ENCODE measurements at regions not wholly inside any gene's neighbourhood (a gene's known extent, or its start where the extent isn't known, plus 50 kb on each side); places are given as distances from the start of the nearest gene placed in this dataset.
A peak's percentile ranks its signal among the peaks of the same experiment; 100 is the strongest.

- DNase-seq (ENCODE audit: low read depth), result peak; percentile 13
Observed at GRCh38 chr21:41671859-41672542, 94.9 kb downstream of the RIPK4 start.

DNA sequence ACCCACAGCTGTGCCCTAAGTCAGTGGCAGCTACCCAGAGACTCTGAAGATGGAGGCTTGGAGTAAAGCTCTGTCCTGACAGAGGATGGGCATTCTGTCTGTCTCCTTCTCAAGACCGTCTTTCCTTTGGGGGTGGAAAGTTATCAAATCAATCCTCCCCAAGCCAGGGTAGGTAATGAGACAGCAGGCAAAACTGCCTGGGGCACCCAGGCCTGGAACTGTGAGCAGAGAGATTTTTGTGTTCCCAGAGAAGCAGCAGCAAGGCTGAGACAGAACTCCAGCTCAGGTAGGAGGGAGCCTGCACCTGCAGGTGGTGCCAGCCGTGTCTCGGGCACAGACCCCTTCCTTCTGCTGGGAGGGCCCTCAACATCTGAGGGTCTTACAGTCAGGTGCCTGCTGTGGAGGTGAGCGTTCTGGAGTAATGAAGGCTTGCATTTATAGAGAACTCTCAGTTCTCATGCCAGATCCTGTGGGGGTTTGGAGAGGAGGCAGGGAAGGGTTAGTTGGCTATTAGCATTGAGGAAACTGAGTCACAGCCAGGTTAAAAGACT, 95.6 kb downstream of the RIPK4 start:
- DNase-seq (ENCODE audit: low read depth), result no peak

GRCh38 chr21:41670056-41670805, 96.6 kb downstream of the RIPK4 start:
- no peak for DNase-seq (ENCODE audit: low read depth)

GRCh38 chr21:41669533-41669830, 97.4 kb downstream of the RIPK4 start:
- no peak for DNase-seq (ENCODE audit: low read depth)

DNA sequence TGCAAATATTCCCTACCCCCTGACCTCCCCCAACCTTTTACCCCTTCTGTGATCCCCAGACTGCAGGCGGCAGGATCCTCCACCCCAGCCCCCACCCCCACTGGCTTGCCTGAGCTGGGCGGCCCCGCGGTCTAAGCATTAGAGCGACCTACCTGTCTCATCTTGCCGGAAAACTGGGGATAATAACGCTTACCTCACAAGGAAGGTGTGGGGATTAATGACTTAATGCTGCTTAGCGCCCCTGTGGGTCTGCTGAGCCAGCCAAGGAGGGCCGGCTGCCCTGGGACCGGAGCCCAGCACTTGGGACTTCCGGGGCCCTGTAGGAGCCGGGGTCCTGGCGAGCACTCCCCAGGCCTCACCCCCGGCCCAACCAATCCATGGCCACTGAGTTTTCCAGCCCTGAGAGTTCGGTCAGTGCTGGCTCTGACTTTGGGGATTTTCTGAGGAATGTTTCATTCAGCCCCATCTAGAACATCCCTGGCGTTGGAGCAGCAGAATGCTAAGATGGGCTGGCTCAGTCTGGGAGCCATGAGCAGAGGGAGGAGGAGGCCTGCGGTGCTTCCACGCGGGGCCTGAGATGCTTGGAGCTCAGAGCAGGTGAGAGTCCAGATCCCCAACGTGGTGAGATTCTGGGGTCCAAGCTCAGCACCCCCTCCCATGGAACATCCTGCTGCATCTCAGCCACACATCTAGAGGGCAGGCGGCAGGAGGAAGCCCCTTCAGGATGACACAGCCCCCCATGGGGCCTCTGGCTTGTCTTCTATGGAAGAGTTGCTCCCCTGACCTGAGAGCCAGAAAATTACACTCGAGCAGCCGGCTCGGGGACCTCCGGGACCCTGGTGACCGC, 97.9 kb downstream of the RIPK4 start:
- no peak for DNase-seq (ENCODE audit: low read depth)

GRCh38 chr21:41668051-41668541, 98.8 kb downstream of the RIPK4 start:
- DNase-seq (ENCODE audit: low read depth), result no peak

DNA sequence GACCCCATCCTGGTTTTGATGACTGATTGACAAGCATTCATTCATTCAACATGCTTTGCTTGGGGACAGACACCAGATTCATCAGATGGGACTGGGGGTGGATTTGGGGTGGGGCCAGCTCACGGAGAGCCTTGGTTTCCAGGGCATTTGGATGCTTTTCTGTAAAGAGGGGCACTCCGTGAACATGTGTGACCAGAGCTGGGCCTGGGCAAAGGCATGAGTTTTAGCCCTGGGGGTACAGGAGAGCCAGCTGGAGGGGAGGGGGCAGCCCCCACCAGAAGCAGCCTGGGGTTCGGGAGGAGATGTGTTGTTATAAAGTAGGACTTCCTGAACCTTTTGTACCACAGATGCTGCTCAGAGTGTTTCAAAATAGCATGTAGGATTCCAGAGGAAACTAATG, 99.7 kb downstream of the RIPK4 start:
- no peak for DNase-seq (ENCODE audit: low read depth)

- peak; percentile 28 for DNase-seq (ENCODE audit: low read depth)
Observed at GRCh38 chr21:41666641-41667081, 100.2 kb downstream of the RIPK4 start.

DNA sequence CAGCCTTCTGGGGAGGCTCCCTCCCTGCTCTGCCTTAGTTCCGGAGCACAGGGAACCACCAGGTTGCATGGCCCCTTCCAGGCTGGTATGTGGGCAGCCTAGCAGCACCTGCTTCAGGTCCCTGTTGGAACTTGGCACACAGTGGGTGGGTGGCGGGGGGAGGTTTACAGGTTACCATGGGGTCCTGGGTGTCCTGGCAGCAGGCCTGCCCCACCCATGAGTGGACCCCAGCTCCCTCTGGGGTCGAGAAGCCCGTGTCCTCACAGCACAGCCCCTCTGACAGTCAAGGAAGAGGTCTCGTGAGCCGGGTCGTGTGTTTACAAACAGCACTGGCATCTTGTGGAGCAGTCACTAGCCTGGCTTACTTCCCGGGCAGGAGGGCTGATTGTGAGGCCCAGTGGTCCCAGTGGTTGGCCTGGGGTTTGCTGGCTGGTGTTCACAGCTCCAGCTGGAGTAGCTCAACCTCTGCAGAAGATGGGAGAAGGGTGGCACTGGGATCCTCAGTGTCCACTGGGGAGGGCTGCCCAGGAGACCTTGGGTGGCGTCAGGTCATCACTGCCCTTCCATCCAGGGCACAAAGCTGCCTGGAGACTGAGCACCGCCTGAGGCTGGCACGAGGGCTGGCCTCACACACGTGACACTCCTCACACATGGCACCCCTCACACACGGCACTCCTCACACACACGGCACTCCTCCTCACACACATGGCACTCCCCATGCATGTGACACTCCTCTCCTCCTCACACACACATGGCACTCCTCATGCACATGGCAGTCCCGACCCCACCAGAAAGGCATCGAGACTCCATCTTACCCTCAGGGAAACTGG, 100.9 kb downstream of the RIPK4 start:
- DNase-seq (ENCODE audit: low read depth), result no peak

DNA sequence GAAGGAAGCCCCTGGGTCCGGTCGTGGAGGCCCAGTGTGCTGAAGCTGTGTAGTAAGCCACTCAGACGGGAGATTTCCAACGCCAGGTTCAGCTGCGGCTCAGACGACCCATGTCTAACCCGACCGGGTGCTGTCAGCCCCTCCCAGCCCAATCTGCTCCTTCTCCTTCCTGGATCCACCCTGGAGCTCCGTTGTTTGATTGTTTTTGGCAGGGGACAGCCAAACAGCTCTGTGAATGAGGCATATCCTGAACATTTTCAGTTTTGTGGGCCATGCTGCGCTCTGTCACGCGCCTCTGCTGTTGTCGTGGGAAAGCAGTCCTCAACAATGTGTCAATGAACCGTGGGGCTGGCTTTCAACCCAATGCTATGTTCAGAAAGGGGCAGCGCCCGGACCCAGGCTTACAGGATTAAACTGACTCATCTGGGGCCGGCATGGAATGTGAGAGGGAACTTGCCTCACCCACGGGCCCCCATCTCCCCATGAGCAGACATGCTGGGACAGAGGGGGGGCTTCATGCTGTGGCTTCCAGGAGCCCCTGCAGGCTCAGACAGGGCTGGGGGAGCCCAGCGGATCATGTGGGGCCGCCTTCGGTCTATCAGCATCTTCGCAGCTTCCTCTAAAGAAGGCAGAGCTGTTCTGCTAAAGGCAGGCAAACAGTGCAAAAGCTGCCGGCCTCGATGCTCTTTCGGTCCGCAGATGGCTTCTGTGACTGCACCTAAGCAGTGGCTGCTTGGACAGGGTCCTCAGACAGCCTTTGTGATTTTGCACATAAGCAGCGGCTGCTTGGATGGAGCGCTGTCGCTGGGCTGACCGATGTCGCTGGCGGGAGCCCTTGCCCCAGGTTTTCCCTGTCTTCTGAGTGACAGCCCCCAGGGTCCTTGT, 101.7 kb downstream of the RIPK4 start:
- DNase-seq (ENCODE audit: low read depth), result peak; percentile 73

DNA sequence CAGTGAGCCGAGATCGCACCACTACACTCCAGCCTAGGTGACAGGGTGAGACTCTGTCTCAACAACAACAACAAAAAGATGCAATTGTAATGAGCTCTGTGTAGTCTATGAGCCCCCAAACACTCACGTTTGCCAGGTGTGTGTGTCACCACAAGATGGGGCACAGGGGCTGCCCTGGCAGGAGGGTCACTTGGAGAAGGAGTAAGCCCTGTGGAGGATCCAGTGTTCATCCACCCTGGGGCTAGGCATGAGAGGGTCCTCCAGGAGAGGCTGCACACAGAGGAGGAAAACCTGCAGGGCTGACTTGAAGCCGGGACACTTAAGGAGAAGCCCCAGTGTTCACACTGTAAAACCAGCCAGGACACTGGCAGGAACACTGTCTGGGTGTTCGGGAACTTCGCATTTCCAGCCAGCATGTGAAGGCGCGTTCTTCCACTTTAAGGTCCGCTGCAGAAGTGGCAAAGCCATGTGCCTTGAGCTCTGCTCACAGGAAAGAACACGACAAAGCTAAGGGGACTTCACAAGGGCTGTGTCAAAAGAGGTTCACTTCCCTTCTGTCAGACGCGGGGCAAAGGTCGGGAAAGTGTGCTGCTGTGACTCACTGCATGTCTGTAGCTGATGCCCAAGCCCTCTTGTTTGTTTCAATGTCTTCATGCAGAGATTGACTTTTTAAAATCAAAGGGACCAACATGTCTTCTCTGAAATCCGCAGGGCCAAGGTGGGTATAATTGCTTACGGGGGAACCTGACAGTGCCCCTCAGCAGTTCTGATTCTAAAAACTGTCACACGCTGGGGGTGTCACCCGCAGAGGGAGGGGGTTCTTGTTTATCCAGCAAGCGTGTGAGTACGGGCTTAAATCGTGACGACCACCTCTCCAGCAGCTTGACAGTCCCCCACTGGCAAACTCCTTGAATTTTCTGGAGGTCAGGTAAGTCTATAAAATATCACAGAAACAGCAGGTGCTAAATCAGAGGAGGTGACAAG, 102.8 kb downstream of the RIPK4 start:
- DNase-seq (ENCODE audit: low read depth), result peak; percentile 70

DNA sequence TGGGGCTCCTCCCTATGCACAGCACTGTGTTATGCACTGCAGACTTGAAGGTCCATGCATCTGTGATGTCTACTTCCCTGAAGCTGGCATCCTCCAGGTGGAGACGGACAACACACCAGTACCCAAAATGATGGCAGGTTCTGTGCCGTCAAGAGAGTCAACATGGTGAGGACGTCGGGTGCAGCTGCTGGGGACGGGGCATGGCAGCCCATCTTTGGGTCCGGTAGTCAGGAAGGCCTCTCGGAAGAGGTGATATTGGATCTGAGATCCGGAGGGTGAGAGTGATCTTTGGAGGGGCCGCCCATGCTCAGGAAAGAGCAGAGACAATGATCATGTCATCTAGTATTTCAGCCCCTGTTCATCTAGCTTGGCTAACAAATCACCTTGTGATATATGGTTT, 104.1 kb downstream of the RIPK4 start:
- DNase-seq (ENCODE audit: low read depth), result no peak

DNA sequence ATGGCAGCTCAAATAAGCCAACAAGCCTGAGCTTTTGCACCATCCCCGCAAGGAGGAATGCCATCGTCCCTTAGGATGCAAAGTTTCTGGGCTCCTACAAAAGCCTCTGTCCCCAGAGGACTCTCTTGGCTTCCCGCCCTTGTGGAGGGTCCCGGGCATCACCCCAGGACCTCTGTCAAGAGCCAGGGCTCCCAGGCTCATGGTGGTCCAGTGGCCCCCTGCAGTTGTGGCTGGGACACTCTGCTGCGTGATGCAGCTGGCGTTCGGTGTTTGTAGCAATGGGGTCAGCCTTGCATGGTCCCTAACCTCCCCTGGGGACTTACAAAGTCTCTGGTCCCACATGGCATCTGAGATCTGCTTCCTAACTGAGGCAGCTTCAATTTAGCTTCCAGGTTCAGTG, 104.7 kb downstream of the RIPK4 start:
- no peak for DNase-seq (ENCODE audit: low read depth)

DNA sequence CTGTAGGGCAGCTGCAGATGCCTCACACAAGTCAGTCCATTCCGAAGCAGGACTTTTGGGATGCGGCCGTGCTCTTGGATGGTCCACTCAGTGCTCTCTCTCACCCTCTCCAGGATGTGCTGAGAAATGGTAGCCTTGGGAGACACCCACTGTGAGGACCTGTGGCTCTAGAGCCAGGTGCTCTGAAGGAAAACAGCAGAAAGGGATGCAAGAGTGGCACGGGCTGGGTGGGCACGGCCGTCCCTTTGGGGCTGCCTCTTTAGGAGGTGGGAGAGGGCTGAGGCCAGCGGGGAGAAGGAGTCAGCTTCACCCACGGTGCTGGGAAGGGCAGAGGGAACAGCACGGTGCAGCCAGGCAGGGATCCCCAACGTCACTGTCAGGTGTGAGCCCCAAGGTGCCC, 106.1 kb downstream of the RIPK4 start:
- DNase-seq (ENCODE audit: low read depth), result no peak

GRCh38 chr21:41659791-41660560, 106.9 kb downstream of the RIPK4 start:
- peak; percentile 73 for DNase-seq (ENCODE audit: low read depth)

DNA sequence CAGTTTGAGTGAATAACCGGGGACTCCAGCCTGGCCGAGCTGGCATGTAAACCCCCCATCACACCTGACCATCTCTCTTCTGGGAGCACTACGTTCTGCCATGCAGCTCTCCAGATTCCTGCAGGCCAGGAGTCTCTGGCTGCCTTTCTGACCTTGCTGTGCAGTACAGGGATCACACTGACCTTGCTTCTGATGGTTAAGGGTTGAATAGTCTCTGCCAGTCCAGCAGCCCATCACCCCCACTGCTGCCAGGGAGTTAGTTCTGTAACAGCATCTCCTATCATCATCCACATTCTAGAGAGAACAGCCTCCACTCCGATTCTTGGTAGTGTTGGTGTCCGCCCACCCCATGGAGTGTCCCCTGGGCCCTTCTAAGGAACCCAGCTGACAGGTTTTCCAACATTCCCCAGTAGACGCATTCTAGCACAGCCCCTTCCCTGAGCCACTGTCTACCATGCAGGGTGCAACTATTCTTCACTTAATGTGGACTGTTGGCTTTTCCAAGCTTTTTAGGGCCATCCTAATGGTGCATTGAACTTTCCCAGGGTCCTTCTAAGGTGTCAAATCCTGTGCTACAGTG, 109.8 kb downstream of the RIPK4 start:
- DNase-seq (ENCODE audit: low read depth), result no peak

- no peak for DNase-seq (ENCODE audit: low read depth)
Observed at GRCh38 chr21:41655259-41655658, 111.6 kb downstream of the RIPK4 start.

DNA sequence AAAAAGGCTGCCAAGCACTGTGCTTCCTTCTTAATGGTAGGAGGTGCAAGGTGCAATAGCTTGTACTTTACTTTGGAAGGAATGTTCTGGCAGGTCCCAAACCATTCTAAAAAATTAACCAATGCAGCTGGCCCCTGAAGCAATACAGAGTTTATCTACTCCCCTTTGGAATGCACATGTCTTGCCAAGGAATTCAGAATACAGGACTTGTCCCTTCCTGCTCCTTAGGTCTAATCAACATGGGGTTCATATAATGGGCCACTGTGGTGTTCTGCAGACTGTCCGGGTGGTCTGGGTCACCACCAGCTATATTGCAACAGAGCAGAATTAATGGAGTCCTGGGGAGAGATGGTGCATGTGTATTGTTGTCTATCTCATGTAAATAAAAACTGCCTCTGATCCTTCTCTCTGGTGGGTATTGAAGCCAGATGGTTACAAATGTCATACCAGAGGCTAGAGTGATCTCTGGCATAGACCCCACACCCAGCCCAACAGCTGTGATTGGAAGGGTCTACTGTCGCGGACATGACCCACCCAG, 112.8 kb downstream of the RIPK4 start:
- DNase-seq (ENCODE audit: low read depth), result no peak

Measured in ELR (cell line).